Heart left ventricle (tissue), 16 donors: ENCODE measurements at regions not wholly inside any gene's neighbourhood (a gene's known extent, or its start where the extent isn't known, plus 50 kb on each side); places are given as distances from the start of the nearest gene placed in this dataset.
A peak's percentile ranks its signal among the peaks of the same experiment; 100 is the strongest.

Experiments used
- ATAC-seq, 4 donors: fragments of 200-7000 bp; cut with Tn5 transposase; one replicate each; pipeline ENCODE4 v1.9.1; 2020 to 2022; ENCODE audit warnings: moderate library complexity in 4 of 4, mild to moderate bottlenecking in 3 of 4, moderate number of reproducible peaks in 1 of 4
- DNase-seq, 5 donors: peaks; one replicate each; pipeline ENCODE4 v3.0.0-alpha.2; 2020
- H3K27ac ChIP-seq, 12 donors: fragments of 200-600 bp; sonication (generic) in 4 of 12; one replicate each; pipeline versions ENCODE4 v1.5.0 to v1.8.0; 2016 to 2022; ENCODE audit warnings: mild to moderate bottlenecking in 2 of 12
- H3K27me3 ChIP-seq, 9 donors: fragments of 200-600 bp; sonication (generic) in 2 of 9; one replicate each; pipeline versions ENCODE4 v1.5.1 to v1.8.0; 2016 to 2022; ENCODE audit warnings: mild to moderate bottlenecking in 3 of 9
- H3K36me3 ChIP-seq, 9 donors: fragments of 200-600 bp; sonication (generic) in 2 of 9; one replicate each; pipeline versions ENCODE4 v1.5.0 to v1.8.0; 2018 to 2022; ENCODE audit warnings: mild to moderate bottlenecking in 2 of 9
- H3K4me1 ChIP-seq, 12 donors: fragments of 200-600 bp; sonication (generic) in 4 of 12; one replicate each; pipeline versions ENCODE4 v1.5.0 to v1.8.0; 2016 to 2022; ENCODE audit warnings: mild to moderate bottlenecking in 3 of 12
- H3K4me3 ChIP-seq, 12 donors: fragments of 200-600 bp; sonication (generic) in 4 of 12; one replicate each; pipeline versions ENCODE4 v1.5.0 to v1.8.0; 2017 to 2022; ENCODE audit warnings: mild to moderate bottlenecking in 9 of 12, moderate library complexity in 4 of 12
- H3K9me3 ChIP-seq, 12 donors: fragments of 200-600 bp; sonication (generic) in 4 of 12; one replicate each; pipeline versions ENCODE4 v1.5.0 to v1.8.0; 2016 to 2022; ENCODE audit warnings: mild to moderate bottlenecking in 1 of 12
- CTCF ChIP-seq, 12 donors: fragments of 200-600 bp; sonication (generic) in 4 of 12; IDR thresholded peaks; one replicate each; pipeline versions ENCODE4 v1.5.0 to v1.8.0; 2018 to 2022; ENCODE audit warnings: antibody characterized with exemption in 12 of 12, mild to moderate bottlenecking in 5 of 12
- POLR2A ChIP-seq, 2 donors: fragments of 450-650 bp; IDR thresholded peaks; one replicate each; pipeline ENCODE4 v1.6.1; 2017; ENCODE audit warnings: antibody characterized with exemption in 2 of 2, mild to moderate bottlenecking in 2 of 2, moderate library complexity in 2 of 2
- WGBS, 4 donors: extraction: QIAGEN DNeasy Blood & Tissue Kit in 2 of 4; methylation state at CpG; one replicate each; pipeline versions ENCODE4 v1.1.5 to v1.1.7; 2013 to 2018; 5-methylcytosine and 5-hydroxymethylcytosine counted together
- intact Hi-C, 10 donors: fragments of 100-400 bp; cut with DNase I; formaldehyde crosslinking; loops; one replicate each; pipeline versions ENCODE4 v1.11.1 to v1.14.2; 2022
- donor health status: ischemic (EF 13 %, LVEDD 7.1; RV severe dilation, severe dysfunction).
- donor health status: healthy with polysubstance abuse.
- donor health status: DM: no; HTN: yes; CAD: no.
- donor health status: DM: no; HTN: no; CAD: no.
- donor health status: ischemic (EF 25% LVEDD 6.9; RV normal size, moderate dysfunction).
- donor health status: ischemic (EF 25% LVEDD 5.7; RV mildly dilated, moderate dysfunction).
- donor health status: healthy.
- donor health status: DM: yes; HTN: yes; CAD: no.
- donor health status: ischemic (EF 35%, LVEDD 5.7; RV mildly dilated, moderate dysfunction).
- donor health status: nonischemic (EF 11% LVEDD 7.7; RV severe dilation, severe dysfunction).
- donor health status: DM: yes; HTN: yes; CAD: no.
- donor health status: PGD.
- donor health status: ischemic (EF 29% LVEDD 5.4; RV normal size, mild dysfunction).
- donor health status: nonischemic (EF 23%, LVEDD 6.1; RV moderate dilation, normal function).

GRCh38 chr6:12525276-12525675 lies 191.3 kb upstream of the PHACTR1 start:
- no peak overlapping the region for H3K27ac ChIP-seq
- H3K27me3 ChIP-seq: no peaks in the 10 kb centered on the region
- DNase-seq (no peak), ATAC-seq (no peak)
- no peak for TF ChIP-seq POLR2A (IDR thresholded peaks at IDR 0.05)
- H3K4me3 ChIP-seq: no peak overlapping the region
- WGBS, 4 donors: 80 to 100% (median 97%) methylated on average over 3 of the region's 3 CpGs
- intact Hi-C loops: no loop called here
- H3K4me1 ChIP-seq: peaks cover 0 to 20% (median 10%) of the 10 kb centered on the region in 12 donors
- peaks cover 0 to 17% (median 7%) of the 10 kb centered on the region in 12 donors for H3K9me3 ChIP-seq
- H3K36me3 ChIP-seq: no peaks in the 10 kb centered on the region

GRCh38 chr6:12527339-12527738 lies 189.2 kb upstream of the PHACTR1 start:
- Histone ChIP-seq H3K4me1 (peaks cover 0 to 20% (median 10%) of the 10 kb centered on the region in 12 donors), H3K9me3 (peaks cover 0 to 17% (median 7%) of the 10 kb centered on the region in 12 donors), H3K27ac (no peak overlapping the region), H3K4me3 (no peak overlapping the region), H3K27me3 (no peaks in the 10 kb centered on the region), H3K36me3 (no peaks in the 10 kb centered on the region)
- intact Hi-C loops: no loop called here
- TF ChIP-seq POLR2A (IDR thresholded peaks at IDR 0.05) (no peak), CTCF (IDR thresholded peaks at IDR 0.05) (no peak)
- DNase-seq (no peak), ATAC-seq (no peak)
- WGBS, 4 donors: 91 to 95% (median 92%) methylated on average over 2 of the region's 2 CpGs

- no peak for ATAC-seq
- WGBS, 4 donors: 38 to 44% (median 42%) methylated on average over 5 of the region's 5 CpGs
- peak overlapping the region in 8 of 12 donors; percentile 2 to 58 (median 43) for H3K27ac ChIP-seq
Observed at GRCh38 chr6:12528136-12528535, 188.4 kb upstream of the PHACTR1 start.

GRCh38 chr6:12528581-12529363 lies 187.8 kb upstream of the PHACTR1 start:
- Histone ChIP-seq H3K27me3 (no peaks in the 10 kb centered on the region), H3K4me1 (peaks cover 0 to 20% (median 10%) of the 10 kb centered on the region in 12 donors), H3K4me3 (no peak overlapping the region), H3K27ac (peak overlapping the region in 9 of 12 donors; percentile 2 to 58 (median 42)), H3K9me3 (peaks cover 0 to 16% (median 7%) of the 10 kb centered on the region in 12 donors), H3K36me3 (no peaks in the 10 kb centered on the region)
- ATAC-seq: peak in 3 of 4 donors; percentile 34 to 60 (median 34)
- no peak for TF ChIP-seq POLR2A (IDR thresholded peaks at IDR 0.05)
- intact Hi-C loops: no loop called here
- peak in 1 of 5 donors; percentile 20 for DNase-seq
- WGBS, 4 donors: 36 to 43% (median 40%) methylated on average over 8 of the region's 8 CpGs

More at GRCh38 chr6:12528136-12528535, 188.4 kb upstream of the PHACTR1 start:
- DNase-seq: no peak
- Histone ChIP-seq H3K4me3 (no peak overlapping the region), H3K4me1 (peaks cover 0 to 20% (median 10%) of the 10 kb centered on the region in 12 donors), H3K27me3 (no peaks in the 10 kb centered on the region), H3K36me3 (no peaks in the 10 kb centered on the region), H3K9me3 (peaks cover 0 to 17% (median 7%) of the 10 kb centered on the region in 12 donors)
- intact Hi-C loops: no loop called here
- no peak for TF ChIP-seq CTCF (IDR thresholded peaks at IDR 0.05)
- no peak for TF ChIP-seq POLR2A (IDR thresholded peaks at IDR 0.05)

GRCh38 chr6:12529364-12530019 lies 187.1 kb upstream of the PHACTR1 start:
- Histone ChIP-seq H3K27me3 (no peaks in the 10 kb centered on the region), H3K4me3 (no peak overlapping the region), H3K27ac (peak overlapping the region in 6 of 12 donors; percentile 2 to 58 (median 37)), H3K4me1 (peaks cover 0 to 20% (median 10%) of the 10 kb centered on the region in 12 donors), H3K36me3 (no peaks in the 10 kb centered on the region), H3K9me3 (peaks cover 0 to 11% (median 3%) of the 10 kb centered on the region in 12 donors)
- ATAC-seq (no peak), DNase-seq (no peak)
- intact Hi-C loops: loop anchor here in 1 of 10 donors (10.0 kb wide), 1 partner anchor 55 kb away; no protein-coding TSS in a partner anchor
- TF ChIP-seq POLR2A (IDR thresholded peaks at IDR 0.05) (no peak), CTCF (IDR thresholded peaks at IDR 0.05) (no peak)
- WGBS, 4 donors: 61 to 77% (median 70%) methylated on average over 9 of the region's 9 CpGs
